Type B pancreatic cell (in vitro differentiated cells): ENCODE measurements at regions not wholly inside any gene's neighbourhood (a gene's known extent, or its start where the extent isn't known, plus 50 kb on each side); places are given as distances from the start of the nearest gene placed in this dataset.
A peak's percentile ranks its signal among the peaks of the same experiment; 100 is the strongest.

Experiments
- DNase-seq: peaks from one replicate; pipeline ENCODE4 v3.0.0; 2021; ENCODE audit warnings: mixed read lengths; ENCODE audit not compliant: unreplicated experiment; ENCODE audit errors: extremely low spot score
- H3K27ac Mint-ChIP-seq: 2 replicates; pipeline ENCODE4 v1.8.0; 2021; ENCODE audit warnings: mild to moderate bottlenecking, mixed read lengths
- H3K27me3 Mint-ChIP-seq: 2 replicates; pipeline ENCODE4 v1.8.0; 2021; ENCODE audit warnings: mixed read lengths
- H3K36me3 Mint-ChIP-seq: 2 replicates; pipeline ENCODE4 v1.8.0; 2021; ENCODE audit warnings: mixed read lengths
- H3K4me1 Mint-ChIP-seq: one replicate; pipeline ENCODE4 v1.8.0; 2021; ENCODE audit warnings: mixed read lengths; ENCODE audit not compliant: unreplicated experiment
- H3K4me3 Mint-ChIP-seq: 2 replicates; pipeline ENCODE4 v1.8.0; 2021; ENCODE audit warnings: mild to moderate bottlenecking, mixed read lengths
- H3K9me3 Mint-ChIP-seq: 2 replicates; pipeline ENCODE4 v1.8.0; 2021; ENCODE audit warnings: mixed read lengths
- TF ChIP-seq, protein P1 (sequence below): fragments of 200-600 bp; sonication (generic); conservative IDR thresholded peaks from 2 replicates; pipeline ENCODE4 v1.5.0; 2021; ENCODE audit warnings: antibody characterized with exemption, mild to moderate bottlenecking

DNA sequence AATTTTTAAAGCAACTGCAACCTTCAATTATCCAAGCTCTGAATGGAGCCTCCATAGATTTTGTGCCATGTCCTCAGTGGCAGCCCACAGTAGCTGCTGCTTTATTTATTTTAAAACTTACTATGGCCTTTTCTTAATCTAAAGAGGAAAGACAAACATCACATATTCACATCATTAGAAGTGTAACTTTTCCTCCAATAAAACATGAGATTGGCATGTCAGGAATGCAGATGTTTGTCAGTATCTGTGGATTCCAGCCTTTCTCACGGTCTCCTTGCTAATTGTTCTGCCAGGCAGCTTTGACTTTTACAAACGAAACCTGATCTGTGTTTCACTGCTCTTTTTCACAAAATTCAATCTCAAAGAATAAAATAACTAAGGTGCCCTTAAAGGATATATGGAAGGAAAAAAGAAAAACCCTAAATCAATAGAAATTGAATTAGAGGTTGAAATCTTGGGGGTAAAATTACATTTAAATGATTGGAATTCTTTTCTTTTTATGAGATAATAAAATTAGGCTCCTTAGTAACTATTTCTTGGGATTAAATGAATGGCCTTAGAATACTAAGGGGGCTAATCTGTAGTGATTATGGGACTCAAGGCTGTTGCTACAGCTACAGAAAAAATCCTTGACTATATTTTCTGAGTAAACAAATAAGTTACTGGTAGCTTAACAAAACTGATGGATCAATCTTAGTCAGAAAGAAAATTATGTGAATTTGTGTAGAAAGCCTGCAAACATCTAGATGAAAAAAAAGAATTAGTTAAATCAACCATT lies 151.3 kb downstream of the RTL9 start:
- no peak for DNase-seq
- Mint-ChIP-seq H3K27me3 (no peaks in the 10 kb centered on the region), H3K4me1 (peaks cover 4% of the 10 kb centered on the region), H3K9me3 (no peaks in the 10 kb centered on the region), H3K4me3 (no peak overlapping the region), H3K27ac (peak overlapping the region; percentile 44), H3K36me3 (no peaks in the 10 kb centered on the region)
- TF ChIP-seq, protein P1, sequence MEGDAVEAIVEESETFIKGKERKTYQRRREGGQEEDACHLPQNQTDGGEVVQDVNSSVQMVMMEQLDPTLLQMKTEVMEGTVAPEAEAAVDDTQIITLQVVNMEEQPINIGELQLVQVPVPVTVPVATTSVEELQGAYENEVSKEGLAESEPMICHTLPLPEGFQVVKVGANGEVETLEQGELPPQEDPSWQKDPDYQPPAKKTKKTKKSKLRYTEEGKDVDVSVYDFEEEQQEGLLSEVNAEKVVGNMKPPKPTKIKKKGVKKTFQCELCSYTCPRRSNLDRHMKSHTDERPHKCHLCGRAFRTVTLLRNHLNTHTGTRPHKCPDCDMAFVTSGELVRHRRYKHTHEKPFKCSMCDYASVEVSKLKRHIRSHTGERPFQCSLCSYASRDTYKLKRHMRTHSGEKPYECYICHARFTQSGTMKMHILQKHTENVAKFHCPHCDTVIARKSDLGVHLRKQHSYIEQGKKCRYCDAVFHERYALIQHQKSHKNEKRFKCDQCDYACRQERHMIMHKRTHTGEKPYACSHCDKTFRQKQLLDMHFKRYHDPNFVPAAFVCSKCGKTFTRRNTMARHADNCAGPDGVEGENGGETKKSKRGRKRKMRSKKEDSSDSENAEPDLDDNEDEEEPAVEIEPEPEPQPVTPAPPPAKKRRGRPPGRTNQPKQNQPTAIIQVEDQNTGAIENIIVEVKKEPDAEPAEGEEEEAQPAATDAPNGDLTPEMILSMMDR: no peak

DNA sequence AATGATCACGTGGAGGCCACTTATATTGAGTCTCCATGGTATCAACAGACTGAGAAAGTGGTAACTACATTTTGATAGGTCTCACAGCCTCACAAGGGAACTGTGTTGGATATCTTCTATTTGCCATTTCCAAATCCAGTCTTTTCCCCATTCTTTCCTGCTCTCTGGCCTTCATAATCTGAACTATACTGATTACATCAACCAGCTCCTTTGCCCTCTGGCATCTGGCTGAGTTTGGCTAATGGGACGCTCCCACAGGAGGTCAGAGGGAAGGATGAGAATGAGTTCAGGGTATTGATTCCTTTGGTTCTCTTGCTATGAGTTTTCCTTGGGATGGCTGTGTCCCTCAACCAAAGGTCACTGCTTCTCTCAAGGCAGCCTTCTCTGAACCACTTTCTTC lies 152.6 kb downstream of the RTL9 start:
- no peak overlapping the region for H3K4me3 Mint-ChIP-seq
- H3K4me1 Mint-ChIP-seq: peaks cover 4% of the 10 kb centered on the region
- TF ChIP-seq, protein P1: no peak
- DNase-seq: no peak
- H3K36me3 Mint-ChIP-seq: no peaks in the 10 kb centered on the region
- no peaks in the 10 kb centered on the region for H3K9me3 Mint-ChIP-seq
- H3K27ac Mint-ChIP-seq: no peak overlapping the region
- no peaks in the 10 kb centered on the region for H3K27me3 Mint-ChIP-seq

DNA sequence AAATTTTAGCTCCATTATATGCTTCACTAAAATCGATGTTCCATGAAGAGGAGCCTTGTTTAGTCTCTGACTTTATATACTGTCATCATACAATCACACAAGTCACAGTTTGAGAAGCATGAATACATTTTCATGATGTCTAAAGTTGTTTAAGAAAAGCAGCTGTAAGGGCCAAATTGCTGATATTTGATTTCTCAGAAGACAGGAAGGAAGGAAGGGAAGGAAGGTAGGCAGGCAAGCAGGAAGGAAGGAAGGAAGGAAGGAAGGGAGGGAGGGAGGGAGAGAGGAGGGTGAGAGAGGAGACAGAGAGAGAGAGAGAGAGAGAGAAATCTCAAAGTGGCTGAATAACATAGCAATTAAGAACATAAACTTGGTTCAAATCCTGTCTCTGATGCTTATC lies 153.7 kb downstream of the RTL9 start:
- H3K27ac Mint-ChIP-seq: no peak overlapping the region
- TF ChIP-seq, protein P1: no peak
- no peak overlapping the region for H3K4me3 Mint-ChIP-seq
- H3K36me3 Mint-ChIP-seq: no peaks in the 10 kb centered on the region
- no peaks in the 10 kb centered on the region for H3K9me3 Mint-ChIP-seq
- H3K4me1 Mint-ChIP-seq: peaks cover 4% of the 10 kb centered on the region
- no peaks in the 10 kb centered on the region for H3K27me3 Mint-ChIP-seq
- DNase-seq: no peak

DNA sequence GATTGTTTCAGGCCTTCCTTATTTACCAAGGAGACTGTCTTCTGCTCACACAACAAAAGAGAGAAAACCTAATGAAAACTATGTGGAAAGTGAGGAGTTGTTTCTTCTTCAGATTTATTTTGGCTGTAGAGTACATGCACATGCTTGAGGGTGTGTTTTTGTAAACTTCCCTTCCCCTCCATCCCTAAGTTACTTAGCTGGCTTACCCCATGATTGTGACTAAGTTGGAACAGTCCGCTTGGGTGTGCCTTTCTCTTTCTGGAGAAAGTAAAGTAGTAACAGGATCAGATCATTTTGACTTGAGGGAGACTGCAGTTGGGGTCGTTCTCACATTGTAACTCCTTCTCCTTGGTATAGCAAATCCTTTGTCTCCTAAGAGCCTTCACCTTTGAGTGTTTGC lies 155.9 kb downstream of the RTL9 start:
- Mint-ChIP-seq H3K9me3 (no peaks in the 10 kb centered on the region), H3K36me3 (no peaks in the 10 kb centered on the region), H3K27me3 (no peaks in the 10 kb centered on the region), H3K27ac (no peak overlapping the region), H3K4me1 (peaks cover 8% of the 10 kb centered on the region), H3K4me3 (no peak overlapping the region)
- DNase-seq: no peak
- TF ChIP-seq, protein P1: no peak

DNA sequence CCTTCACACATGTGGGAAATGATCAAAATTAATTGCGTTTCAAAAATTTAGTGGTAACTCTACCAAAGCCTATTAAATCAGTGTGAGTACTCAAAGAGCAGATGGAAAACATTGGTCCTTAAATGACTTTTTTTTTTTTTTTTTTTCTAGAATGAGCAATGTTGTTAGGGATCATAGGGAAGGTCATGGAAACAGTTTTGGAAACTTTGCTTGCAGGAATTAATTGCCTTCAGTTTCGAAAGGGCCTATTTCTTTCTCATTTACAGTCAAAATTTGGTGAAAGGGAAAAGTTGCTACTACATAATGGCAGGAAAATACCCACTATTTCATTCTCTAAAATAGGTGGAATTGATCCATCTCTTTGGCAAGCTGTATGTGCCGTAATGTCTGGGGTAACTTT lies 160.9 kb downstream of the RTL9 start:
- TF ChIP-seq, protein P1: no peak
- Mint-ChIP-seq H3K36me3 (no peaks in the 10 kb centered on the region), H3K4me1 (peaks cover 4% of the 10 kb centered on the region), H3K4me3 (no peak overlapping the region), H3K27ac (no peak overlapping the region), H3K9me3 (no peaks in the 10 kb centered on the region), H3K27me3 (no peaks in the 10 kb centered on the region)
- DNase-seq: no peak
